Fibroblast of lung (primary cell): ENCODE measurements at regions not wholly inside any gene's neighbourhood (a gene's known extent, or its start where the extent isn't known, plus 50 kb on each side); places are given as distances from the start of the nearest gene placed in this dataset.

Source experiments
- CTCF ChIP-seq, 2 donors: IDR thresholded peaks in 1 of 2; conservative IDR thresholded peaks in 1 of 2; 1 replicate in 1 of 2; 2 replicates in 1 of 2; pipeline ENCODE4 v1.5.1; 2011 to 2012; ENCODE audit warnings: low read length in 2 of 2, control low read depth in 1 of 2, inconsistent platforms in 1 of 2, low read depth in 1 of 2, mild to moderate bottlenecking in 1 of 2
- EZH2 ChIP-seq: IDR thresholded peaks from 2 replicates; pipeline ENCODE4 v1.5.1; 2012; ENCODE audit warnings: low read length, control low read depth, mild to moderate bottlenecking; ENCODE audit errors: missing control alignments

GRCh38 chr7:73932364-73932763, 71.4 kb downstream of the TMEM270 start:
- TF ChIP-seq CTCF (conservative IDR thresholded peaks at IDR 0.05 in 1 of 2, IDR thresholded peaks at IDR 0.05 in 1 of 2; ENCODE audit: low read depth in 1 of 2, low read length in 2 of 2) (no peak), EZH2 (no peak)
